HG03378 (cell line): ENCODE measurements at regions not wholly inside any gene's neighbourhood (a gene's known extent, or its start where the extent isn't known, plus 50 kb on each side); places are given as distances from the start of the nearest gene placed in this dataset.
"Not testable (repeated sequence)": the region's sequence is repeated elsewhere in the genome, so short reads cannot be mapped to it uniquely, and the experiment has no call there.

ENCODE experiments used
- ATAC-seq: cut with Tn5 transposase; IDR thresholded peaks from one replicate; pipeline ENCODE4 v1.9.1; 2021; ENCODE audit warnings: mild to moderate bottlenecking, moderate library complexity; ENCODE audit not compliant: unreplicated experiment

DNA sequence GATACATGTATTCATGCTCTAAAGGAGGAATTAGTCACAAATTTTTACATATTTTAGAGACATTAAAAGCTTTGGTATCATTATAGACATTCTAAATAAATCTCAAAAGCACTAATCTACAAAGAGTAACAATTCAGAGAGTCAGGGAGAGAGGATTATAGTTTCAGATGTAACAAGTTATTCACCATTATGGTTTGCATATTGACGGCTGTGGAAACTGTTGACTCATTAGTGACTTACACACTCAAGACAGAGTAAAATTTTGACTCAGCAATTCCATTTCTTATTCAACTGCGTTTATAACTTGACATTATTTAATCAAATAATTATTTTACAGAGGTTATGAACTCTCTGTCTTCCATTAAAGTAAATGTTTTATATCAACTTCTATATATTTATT is 95.4 kb upstream of the SEMA3C start:
- ATAC-seq = no peak

GRCh38 chr7:81013083-81013817 is 94.4 kb upstream of the SEMA3C start:
- ATAC-seq = no peak

- no peak for ATAC-seq
Measured at GRCh38 chr7:81008901-81009300, 90.0 kb upstream of the SEMA3C start.

- ATAC-seq = no peak
Measured at GRCh38 chr7:81007051-81007450, 88.2 kb upstream of the SEMA3C start.

- ATAC-seq = no peak
Measured at GRCh38 chr7:81005254-81005653, 86.4 kb upstream of the SEMA3C start.

DNA sequence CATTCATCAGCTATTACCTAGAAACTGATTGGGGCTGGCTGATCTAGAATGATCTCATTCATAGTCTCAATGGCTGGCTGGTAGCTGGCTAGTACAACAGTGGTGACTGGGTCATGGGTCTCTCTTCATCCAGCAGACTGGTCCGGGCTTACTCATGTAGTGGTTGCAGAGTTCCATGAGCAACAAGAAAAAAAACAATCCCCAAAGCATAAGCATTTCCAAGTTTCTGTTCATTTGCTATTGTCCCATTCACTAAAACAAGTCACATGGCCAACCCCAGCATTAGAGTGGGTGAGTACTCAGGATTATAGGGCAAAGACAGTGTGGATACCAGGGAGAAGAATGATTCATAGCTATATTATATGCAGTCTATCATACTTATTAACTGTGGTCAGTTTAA is 85.2 kb upstream of the SEMA3C start:
- ATAC-seq = no peak

DNA sequence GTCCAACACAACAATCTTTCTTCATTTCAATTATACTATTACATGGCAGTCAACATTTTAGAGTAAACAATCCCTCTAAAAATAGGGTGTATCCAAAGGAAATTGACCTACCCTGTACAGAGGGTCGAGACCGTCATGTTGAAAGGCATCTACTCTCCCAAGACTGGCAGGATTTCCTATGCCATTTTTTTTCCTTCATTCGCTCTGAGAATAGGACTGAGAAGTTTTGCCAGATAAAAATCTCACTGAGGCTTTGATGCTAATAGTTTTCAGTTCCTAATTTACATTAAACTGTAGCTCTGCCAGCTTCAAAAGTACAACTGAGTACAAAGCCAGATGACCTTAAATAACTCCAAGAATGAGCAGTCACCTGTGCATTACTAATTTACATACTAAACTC is 84.5 kb upstream of the SEMA3C start:
- ATAC-seq = no peak

DNA sequence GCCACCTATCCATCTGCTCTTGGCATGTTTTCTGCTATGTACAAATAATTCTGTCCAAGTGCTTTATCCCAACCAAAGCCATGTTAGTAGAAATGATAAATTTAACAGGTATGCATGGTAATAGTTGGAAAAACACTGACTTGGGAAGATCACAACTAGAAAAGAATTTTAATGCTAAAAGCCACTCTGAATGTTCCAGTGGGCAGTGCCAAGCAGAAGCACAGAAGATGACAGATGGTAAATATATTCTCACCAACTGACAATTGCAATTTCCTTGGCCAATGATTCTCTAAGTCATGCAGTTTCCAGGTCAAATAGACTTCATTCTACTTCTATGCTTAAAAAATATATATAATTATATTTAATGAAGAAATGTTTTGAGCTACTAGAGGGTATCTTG is 83.6 kb upstream of the SEMA3C start:
- ATAC-seq = no peak

DNA sequence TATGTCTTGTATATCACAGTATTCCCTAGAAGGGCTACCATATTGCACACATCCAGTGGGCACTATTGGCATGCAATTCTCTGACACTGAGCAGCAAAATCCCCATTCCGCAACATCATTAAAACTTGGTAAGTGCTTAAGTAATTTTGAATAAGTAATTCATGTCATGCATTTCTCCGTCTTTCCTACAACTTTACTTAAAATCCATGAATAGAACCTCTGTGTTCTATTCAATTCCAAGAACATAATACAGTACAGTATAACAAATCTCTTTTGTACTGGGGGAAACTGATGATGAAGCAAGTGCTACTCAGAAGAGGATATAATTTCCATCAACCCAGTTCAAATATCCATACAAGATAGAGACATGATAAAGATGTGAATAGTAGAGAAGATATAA is 80.9 kb upstream of the SEMA3C start:
- no peak for ATAC-seq

DNA sequence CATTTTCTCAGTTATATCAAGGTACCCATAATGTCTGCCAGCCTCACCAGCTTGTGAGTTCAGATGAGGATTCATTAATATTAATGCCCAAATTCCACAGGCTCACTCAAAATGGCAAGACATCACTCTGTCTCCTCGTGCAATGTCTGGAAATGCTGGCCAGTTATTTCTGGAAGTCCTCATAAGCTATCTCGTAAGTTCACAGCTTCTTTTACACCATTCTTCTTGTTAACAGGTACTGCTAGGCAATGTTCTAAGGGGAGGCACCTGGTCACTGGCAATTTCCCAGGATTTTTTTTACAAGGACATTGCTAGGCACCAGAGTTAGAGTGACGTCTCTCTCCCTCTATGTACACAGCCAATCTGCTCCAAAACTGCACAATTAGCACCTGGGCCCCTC is 80.2 kb upstream of the SEMA3C start:
- ATAC-seq = no peak

DNA sequence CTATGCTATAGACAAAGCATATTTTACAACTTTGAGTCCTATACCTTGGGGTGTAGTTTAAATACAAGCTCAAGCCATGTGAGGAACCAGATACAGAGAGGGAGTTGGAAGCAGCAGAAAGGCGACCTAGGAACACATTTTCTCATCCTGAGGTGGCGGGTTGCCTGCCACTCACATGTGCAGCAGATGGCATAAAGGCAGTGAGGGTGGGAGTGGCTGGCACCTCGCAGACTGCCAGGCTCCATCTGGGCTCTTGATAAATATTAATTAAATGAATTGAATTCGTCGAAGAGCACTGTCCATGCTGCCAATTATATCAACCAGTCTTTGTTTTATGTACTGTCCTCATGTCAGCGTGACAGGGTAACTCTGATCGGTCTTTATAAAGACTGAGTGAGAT is 79.0 kb upstream of the SEMA3C start:
- no peak for ATAC-seq

DNA sequence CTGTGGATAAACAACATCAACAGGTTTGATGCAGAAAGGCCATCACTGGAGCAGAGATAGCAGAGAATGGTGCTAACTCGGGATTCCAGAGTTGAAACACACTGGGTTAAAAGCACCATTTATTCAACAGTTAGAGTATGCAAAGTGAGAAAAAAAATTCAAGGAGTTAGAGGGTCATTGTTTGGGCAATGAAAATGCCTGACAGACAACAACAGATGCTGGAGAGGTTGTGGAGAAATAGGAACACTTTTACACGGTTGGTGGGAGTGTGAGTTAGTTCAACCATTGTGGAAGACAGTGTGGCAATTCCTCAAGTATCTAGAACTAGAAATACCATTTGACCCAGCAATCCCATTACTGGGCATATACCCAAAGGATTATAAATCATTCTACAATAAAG is 77.4 kb upstream of the SEMA3C start:
- ATAC-seq = not testable (repeated sequence)

DNA sequence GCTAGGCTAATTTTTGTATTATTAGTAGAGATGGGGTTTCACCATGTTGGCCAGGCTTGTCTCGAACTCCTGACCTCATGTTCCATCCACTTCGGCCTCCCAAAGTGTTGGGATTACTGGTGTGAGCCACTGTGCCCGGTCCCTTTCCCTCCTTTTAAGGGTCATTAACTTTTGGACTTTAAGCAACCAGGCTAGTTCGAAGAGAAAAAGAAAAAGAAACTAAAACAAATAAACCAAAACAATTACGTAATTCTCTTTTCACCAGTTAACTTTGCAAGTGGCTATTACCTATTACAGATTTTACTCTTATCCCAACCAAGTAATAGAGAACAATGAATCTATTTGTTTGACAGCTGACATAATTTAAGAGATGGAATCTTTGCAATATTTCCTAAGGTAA is 72.8 kb upstream of the SEMA3C start:
- ATAC-seq = no peak

- no peak for ATAC-seq
Measured at GRCh38 chr7:80984619-80985018, 65.8 kb upstream of the SEMA3C start.

DNA sequence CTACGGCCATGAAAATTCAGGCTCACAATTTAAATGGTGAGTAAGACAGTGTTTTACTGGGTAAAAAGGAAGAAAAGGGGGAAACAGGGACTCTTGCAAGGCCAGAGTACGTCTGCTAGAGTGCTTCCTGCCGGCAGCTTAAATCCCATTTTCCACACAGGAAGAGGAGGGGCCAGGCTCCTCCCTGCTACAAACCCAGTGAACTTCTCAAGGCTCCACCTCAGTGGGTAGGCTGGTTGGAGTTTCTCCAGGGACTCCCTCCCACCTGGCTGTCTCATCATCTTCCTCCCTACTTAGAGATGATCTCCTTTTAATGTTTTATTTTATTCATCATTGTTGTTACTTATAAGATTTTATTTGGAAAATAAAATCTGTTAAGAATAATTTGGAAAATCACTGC is 62.6 kb upstream of the SEMA3C start:
- no peak for ATAC-seq

DNA sequence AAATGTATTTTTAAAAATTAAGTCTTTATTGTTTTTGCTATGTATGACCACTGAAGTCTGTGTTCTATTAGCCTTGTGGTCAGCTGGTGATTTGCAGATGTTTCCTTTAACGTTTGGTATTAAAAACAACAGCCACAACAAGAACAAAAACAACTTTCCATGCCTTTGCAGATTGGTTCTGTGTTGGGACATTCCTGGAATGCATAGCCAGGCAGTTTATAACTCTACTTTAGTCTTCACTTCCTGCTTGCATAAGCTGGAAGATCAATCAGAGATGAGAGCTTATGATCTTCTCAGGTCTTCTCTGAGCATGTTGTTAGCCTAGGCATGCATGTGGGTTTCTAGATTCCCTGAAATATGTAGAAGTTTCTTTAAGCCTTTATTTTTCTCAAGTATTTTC is 58.9 kb upstream of the SEMA3C start:
- no peak for ATAC-seq

DNA sequence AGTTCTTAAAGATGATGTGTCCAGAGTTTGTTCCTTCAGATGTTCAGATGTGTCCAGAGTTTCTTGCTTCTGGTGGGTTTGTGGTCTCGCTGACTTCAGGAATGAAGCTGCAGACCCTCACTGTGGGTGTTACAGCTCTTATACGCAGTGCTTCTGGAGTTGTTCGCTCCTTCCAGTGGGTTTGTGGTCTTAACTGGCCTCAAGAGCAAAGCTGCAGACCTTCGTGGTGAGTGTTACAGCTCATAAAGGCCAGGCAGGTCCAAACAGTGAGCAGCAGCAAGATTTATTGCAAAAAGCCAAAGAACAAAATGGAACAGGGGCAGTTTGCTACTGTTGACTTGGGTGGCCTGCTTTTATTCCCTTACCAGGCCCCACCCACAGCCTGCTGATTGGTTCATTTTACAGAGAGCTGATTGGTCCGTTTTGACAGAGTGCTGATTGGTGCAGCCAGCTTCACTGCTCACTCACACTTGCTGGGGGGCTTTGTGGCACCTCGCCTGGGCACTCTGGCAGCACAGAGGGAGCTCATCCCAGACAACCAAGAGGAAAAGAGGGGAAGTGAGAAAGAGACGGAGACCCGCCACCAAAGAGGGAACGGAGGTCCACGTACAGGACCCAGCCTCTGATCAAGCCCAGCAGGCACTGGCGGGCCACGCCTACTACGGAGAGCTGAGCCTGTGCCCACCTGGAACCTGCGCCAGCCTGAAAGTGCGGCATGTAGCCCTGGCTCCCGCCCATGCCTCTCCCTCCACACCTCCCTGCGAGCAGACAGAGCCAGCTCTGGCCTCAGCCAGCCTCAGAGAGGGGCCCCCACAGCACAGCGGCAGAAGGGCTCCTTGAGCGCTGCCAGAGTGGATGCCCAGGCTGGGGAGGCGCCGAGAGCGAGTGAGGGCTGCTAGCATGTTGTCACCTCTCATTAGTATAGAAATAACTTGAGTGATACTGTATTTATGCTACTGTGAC is 55.8 kb upstream of the SEMA3C start:
- ATAC-seq = no peak

DNA sequence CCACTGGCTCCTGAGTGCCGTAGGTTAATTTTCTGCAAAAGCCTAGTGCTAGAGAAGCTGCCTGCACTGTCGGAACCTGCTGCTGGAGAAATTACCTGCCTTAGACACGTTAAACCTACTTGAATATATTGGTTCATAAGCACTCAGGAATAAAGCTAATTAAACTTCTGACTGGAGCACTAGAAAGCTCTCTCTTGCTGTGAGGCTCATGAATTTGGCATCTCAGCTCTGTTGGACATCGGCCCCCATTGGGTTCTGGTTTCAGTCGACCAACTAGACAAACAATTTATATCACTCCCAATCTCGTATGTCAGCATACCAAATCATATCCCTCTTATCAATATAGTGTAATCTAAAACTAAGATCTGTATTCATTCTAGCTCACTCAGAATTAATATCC is 52.4 kb upstream of the SEMA3C start:
- no peak for ATAC-seq
